ENCODE measurements at regions not wholly inside any gene's neighbourhood (a gene's known extent, or its start where the extent isn't known, plus 50 kb on each side); places are given as distances from the start of the nearest gene placed in this dataset.

GRCh38 chr12:67161322-67161918 lies 107.7 kb upstream of the CAND1 start:
- peak in 1 of 2 experiments; percentile 28 for DNase-seq

- no peak for DNase-seq
Measured at GRCh38 chr12:67173258-67173657, 95.9 kb upstream of the CAND1 start.

GRCh38 chr12:67182551-67182950 lies 86.6 kb upstream of the CAND1 start:
- DNase-seq: no peak

GRCh38 chr12:67193704-67194103 lies 75.5 kb upstream of the CAND1 start:
- DNase-seq: no peak

GRCh38 chr12:67200386-67200785 lies 68.8 kb upstream of the CAND1 start:
- DNase-seq: no peak

- no peak for DNase-seq
Measured at GRCh38 chr12:67202011-67202677, 67.0 kb upstream of the CAND1 start.

- no peak for DNase-seq
Measured at GRCh38 chr12:67202678-67203012, 66.5 kb upstream of the CAND1 start.

- no peak for DNase-seq
Measured at GRCh38 chr12:67208281-67209067, 60.7 kb upstream of the CAND1 start.

GRCh38 chr12:67211029-67211428 lies 58.1 kb upstream of the CAND1 start:
- no peak for DNase-seq

GRCh38 chr12:67211494-67211893 lies 57.7 kb upstream of the CAND1 start:
- DNase-seq: no peak

GRCh38 chr12:67217647-67218046 lies 51.5 kb upstream of the CAND1 start:
- no peak for DNase-seq

All from NCI-H524 (cell line).